GM19099 (cell line): ENCODE measurements at regions not wholly inside any gene's neighbourhood (a gene's known extent, or its start where the extent isn't known, plus 50 kb on each side); places are given as distances from the start of the nearest gene placed in this dataset.

Source experiments
- POLR2A ChIP-seq: IDR thresholded peaks from 3 replicates; pipeline ENCODE4 v1.6.1; 2011; ENCODE audit warnings: low read depth; ENCODE audit not compliant: insufficient read length; ENCODE audit errors: extremely low read depth

DNA sequence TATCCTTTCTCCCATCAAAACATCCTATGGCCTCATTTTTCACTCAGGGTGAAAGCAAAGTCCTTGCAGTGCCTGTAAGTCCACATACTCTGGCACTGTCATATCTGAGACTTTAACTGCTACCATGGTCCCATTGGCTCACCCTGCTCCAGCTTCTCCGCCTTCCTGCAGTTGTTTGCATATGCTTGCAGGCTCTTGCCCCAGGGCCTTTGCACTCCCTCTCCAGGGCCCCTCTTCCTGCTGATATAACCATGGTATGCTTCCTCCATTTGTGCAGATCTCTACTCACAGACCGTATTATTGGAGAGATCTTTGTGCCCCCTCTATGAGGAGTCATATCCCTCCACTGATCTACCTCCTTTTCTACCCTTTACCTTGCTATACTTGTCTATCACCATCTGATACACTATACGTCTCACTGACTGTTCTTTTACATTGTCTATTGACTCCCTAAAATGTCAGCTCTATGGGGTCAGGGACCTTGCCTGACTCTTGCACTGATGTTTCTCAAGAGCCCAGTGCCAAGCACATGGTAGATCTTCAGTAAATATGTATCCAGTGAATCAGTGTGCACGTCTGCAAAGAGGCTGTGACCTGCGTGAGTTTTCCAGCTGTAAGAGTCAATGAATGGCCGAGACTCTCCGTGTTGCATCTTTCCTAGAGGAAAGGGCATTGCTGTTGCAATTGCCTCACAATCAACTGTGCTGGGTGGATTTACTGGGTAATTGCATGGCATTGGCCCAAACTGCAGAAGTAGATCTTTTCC, 81.7 kb upstream of the CPEB4 start:
- TF ChIP-seq POLR2A = no peak

DNA sequence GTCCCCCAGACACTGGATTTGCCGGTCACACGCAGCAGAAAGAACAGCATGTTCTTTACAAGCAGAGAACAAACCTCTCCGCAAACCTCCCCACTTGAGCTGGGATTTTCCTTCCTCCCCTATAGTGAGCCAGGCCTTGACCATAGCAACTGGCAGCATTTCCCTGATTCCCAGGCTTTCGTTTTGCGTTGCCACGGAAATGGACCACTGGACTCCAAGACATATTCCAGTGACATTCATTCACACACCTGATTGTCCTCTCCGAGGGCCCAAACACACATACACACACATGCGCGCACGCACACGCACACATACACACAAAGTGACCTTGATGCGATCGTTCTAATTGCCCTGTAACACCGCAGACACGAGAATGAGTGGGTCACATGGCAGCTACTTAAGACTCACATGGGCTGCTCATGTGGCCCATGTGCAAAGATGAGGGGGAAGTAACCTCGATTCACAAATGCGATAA, 80.9 kb upstream of the CPEB4 start:
- TF ChIP-seq POLR2A = no peak

DNA sequence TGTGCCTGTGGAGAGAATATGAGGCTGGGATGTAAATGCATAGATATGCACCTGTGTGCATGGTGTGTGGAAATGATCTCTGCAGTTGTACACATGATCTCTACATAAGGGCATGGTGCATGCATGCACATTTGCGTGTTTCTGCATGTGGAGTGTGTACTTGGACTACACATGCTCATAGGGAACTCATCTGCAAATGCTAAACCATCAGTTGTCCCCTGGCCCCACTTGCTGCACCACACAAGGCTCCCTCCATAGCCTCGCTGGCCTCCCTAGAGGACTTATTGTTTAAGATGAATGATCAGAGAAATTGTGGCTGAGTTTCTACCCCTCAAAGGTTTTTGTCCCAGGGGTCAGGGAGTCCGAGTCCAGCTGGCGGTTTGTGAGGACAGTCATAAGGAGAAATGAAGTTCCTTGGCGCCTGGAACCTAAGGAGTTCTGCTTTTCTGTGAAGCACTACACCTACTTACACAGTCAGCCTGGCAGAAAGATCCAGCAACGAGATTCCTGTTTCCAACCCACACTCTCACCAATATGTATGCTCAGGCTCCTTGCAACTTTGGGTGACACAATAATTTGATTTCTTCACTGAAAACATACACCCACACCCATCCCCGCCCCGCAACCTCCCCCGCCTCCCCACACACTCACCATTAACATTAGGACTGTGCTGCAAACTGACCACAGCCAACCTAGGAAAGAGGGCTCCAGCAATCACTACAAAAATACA, 79.9 kb upstream of the CPEB4 start:
- no peak for TF ChIP-seq POLR2A

DNA sequence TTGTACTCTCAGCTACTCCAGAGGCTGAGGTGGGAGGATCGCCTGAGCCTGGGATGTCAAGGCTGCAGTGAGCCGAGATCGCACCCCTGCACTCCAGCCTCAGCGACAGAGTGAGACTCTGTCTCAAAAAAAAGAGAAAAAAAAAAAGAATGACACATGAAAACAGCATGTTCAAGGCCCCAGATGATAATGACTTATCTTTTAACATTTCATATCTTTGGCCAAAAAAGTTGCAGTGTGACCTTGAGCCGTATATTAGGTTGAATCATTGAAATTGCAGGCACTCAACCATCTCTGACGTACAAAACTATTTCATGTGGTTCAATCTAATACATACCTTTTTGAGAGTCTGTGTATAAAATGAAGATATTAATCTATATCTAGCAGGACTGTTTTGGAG, 79.1 kb upstream of the CPEB4 start:
- no peak for TF ChIP-seq POLR2A

DNA sequence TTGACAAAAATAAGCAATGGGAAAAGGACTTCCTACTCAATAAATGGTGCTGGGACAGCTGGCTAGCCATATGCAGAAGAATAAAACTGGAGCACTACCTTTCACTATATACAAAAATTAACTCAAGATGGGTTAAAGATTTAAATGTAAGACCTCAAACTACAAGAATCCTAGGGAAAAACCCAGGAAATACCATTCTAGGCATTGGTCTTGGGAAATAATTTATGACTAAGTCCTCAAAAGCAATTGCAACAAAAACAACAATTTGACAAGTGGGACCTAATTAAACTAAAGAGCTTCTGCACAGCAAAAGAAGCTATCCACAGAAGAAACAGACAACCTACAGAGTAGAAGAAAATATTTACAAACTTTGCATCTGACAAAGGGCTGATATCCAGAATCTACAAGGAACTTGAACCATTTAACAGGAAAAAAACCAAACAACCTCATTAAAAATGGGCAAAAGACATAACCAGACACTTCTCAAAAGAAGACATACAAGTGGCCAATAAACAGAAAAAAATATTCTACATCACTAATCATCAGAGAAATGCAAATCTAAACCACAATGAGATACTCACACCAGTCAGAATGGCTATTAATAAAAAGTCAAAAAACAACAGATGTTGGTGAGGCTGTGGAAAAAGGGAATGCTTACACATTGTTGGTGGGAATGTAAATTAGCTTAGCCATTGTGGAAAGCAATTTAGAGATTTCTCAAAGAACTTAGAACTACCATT, 75.2 kb upstream of the CPEB4 start:
- TF ChIP-seq POLR2A = no peak

DNA sequence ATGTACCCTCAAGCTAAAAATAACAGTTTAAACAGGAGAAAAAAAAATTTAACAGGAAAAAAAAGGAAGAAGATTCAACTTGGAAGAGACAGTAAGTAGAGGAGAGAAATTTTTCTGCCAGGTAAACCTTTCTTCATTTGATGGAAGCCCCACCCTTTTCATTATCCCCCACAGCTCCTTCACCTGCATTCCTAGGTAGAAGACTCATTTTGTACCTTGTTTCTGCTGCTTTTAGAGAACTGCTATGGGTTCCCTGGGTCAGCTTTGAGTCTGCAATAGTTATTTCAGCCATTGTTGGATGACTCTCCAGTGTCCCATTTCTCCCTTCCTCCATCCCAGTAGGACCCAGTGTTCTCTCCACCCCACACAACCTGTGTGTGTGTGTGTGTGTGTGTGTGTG, 74.1 kb upstream of the CPEB4 start:
- TF ChIP-seq POLR2A = no peak

DNA sequence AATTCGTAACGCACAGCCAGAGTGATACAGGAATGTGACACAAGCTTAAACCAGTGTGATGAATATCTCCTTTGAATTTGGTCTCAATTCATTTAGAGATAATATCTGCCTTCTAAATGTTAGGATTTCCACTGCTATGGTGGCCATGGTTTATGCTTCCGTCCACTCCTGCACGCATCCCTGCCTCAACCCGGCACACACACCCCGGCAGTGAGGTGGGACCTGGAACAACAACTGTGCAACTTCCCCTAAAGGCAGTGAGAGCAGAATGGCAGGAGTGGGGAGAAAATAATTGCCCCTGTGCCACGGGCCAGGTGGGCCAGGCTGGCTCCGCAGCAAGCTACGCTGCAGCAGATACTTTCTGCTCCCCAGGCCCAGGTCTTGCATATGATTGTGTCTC, 72.6 kb upstream of the CPEB4 start:
- TF ChIP-seq POLR2A = no peak

DNA sequence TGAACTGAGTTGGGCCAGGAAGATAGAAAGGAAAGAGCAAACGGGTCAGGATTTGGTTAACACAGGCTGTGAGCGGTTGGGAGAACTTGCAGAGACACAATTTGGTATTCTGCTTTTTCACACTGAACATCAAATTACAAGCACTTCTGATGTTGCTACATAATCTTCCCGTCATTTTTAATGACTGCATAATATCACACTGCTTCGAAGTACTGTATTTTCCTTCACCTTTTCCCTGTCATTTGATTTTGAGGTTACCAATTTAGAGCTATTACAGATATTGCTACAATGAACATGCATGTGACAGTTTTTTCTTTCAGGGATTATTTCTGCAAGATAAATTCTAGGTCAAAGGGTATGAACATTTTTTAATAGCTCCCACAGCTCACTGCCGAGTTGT, 71.4 kb upstream of the CPEB4 start:
- TF ChIP-seq POLR2A = no peak

DNA sequence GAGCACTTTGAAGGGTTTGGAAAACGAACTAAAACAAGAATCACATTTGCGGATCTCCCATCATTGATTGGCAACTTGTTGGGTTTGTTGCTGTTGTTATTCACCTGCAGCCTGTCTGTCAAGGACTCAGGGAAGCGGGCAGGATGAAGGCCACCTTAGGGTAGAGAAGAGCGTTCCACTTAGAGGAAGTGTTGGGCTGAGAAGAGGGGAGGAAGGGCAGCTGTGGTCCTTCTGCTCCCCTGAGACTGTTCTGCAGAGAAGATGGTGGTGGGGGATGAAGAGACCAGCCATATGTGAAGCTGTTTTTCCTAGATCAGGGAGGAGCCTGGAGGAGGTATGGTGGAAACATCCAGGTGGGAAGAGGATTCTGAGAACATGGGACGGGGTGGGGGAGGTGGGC, 70.6 kb upstream of the CPEB4 start:
- no peak for TF ChIP-seq POLR2A

DNA sequence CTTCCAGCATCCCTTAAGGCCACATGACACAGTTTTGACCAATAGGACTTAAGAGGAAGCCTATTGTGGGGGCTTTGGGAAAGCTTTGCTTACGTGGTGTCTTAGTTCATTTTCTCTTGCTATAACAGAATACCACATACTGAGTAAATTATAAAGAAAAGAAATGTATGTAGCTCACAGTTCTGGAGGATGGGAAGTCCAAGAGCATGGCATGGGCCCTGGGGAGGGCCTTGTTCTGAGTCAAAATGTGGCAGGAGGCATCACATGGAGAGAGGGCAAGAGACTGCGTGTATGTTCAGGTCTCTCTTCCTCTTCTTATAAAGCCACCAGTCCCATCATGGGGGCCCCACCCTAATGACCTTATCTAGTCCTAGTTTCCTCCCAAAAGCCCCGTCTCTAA, 68.6 kb upstream of the CPEB4 start:
- no peak for TF ChIP-seq POLR2A

DNA sequence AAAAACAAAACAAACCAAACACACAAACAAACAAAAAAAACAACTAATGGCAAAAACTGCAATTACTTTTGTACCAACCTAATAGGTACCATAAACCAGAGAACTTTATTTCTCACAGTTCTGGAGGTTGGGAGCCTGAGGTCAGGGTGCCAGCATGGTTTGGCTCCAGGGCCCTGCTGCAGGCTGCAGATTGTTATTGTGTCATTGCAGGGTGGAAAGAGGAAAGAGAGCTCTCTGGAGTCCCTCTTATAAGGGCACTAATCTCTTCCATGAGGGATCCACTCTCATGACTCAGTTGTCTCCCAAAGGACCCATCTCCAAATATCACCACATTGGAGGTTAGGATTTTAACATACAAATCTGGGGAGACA, 64.9 kb upstream of the CPEB4 start:
- TF ChIP-seq POLR2A = no peak

DNA sequence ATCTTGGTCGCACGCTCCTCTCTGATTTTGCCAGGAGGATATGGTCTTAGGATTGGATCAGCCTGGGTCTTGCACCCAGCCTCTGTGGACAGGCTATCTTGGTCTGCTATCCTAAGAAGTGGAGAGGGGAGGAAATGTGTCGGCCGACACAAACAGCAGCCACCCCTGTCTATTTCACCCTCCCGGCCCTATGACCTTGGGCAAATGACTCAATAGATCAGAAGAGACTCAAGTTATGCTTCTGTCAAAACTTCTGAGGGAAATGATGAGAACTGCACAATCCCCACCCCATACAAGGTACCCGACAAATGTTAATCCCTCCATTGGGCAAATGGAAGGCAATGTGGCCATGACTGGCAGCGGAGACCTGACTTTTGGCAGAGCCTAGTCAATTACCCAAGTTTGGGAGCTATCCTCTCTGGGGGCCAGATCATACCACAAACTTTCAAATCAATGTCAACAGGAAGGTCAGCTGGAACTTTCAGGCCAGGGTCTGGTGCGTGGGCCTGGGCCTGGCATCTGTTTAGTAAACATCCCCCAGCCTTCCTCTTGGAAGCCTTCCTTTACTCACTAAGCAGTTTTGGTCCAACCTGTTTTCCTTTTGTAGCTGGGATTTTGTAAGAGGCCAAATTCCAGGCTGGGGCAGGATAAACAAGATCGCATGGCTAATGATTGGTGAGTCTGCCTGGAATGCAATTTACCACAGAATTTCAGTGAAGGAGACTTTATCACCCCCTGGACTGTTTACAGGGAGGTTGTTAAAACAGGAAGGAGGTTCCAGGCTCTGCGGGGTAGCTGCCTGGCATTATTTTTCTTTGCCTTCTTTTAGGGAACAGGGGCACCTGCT, 64.2 kb upstream of the CPEB4 start:
- TF ChIP-seq POLR2A = no peak

DNA sequence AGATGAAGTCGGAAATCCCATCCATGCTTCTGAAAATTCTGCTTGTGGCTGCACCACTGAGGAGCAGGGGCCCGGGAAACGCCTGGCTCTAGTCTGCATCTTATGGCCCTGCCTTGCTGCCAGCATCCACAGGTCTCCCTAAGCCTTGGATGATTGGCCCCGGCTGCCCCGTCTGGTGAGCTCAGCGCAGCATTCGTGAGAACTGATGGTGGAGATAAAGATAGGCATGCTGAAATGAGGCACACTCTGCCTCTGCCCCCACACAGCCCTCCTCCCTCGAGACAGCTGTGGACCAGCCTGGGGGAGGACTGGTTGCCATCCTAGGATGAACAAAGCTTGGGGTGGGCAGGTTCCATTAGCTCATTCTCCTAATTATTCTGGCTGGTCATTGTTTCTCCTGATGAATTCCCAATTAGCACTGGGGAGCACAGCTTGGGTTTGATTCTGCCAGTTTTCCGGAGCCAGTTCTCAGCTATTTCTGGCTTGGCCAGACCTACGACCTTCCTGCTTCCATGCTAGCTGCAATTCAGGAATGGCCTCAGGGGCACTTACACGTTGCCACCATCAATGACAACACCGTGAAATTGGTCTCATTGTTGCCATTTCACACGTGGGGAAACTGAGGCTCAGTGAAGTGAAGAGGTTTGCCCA, 62.8 kb upstream of the CPEB4 start:
- TF ChIP-seq POLR2A = no peak

DNA sequence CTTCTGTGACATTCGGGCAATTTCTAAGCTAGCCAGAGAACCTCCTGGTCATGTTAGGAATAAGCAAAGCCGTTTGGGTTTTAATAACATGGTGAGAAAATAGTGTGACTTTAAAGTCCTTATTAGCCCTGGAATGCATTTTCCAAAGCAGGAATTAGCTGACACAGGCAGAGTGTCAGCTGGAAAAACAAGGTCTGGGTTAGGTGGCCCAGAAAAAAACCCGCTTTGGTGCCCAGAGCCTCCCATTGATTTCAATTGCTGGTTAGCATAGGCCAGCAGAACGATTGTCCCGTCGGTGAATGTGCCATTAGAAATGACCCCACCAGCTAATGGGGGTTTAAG, 62.1 kb upstream of the CPEB4 start:
- no peak for TF ChIP-seq POLR2A
